ENCODE measurements at regions not wholly inside any gene's neighbourhood (a gene's known extent, or its start where the extent isn't known, plus 50 kb on each side); places are given as distances from the start of the nearest gene placed in this dataset.

DNA sequence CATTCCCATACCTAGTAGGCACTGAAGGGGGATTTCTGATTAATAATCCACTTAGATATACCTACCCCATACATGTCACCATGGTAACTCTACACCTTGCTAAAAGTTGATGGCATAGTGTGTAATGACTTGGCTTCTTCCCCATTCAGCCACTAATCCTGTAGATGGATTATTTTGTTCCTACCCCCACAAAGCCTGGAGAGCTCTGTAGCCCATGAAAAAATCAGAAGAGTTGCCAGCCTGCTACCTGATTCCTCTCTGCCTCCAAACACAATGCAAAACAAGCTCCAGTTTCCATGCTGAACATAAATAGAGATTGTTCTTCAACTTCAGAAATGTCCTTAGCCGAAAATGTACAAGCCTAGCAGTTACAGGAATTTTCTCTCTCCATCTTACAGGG, 98.9 kb upstream of the PFN2 start:
- TF ChIP-seq EZH2 (optimal IDR thresholded peaks at IDR 0.05; ENCODE audit: low read depth, low read length) (no peak), EZH2phosphoT487 (IDR thresholded peaks at IDR 0.05; ENCODE audit: low read length) (no peak)
- TF ChIP-seq, protein P1, sequence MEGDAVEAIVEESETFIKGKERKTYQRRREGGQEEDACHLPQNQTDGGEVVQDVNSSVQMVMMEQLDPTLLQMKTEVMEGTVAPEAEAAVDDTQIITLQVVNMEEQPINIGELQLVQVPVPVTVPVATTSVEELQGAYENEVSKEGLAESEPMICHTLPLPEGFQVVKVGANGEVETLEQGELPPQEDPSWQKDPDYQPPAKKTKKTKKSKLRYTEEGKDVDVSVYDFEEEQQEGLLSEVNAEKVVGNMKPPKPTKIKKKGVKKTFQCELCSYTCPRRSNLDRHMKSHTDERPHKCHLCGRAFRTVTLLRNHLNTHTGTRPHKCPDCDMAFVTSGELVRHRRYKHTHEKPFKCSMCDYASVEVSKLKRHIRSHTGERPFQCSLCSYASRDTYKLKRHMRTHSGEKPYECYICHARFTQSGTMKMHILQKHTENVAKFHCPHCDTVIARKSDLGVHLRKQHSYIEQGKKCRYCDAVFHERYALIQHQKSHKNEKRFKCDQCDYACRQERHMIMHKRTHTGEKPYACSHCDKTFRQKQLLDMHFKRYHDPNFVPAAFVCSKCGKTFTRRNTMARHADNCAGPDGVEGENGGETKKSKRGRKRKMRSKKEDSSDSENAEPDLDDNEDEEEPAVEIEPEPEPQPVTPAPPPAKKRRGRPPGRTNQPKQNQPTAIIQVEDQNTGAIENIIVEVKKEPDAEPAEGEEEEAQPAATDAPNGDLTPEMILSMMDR (IDR thresholded peaks at IDR 0.05; ENCODE audit: low read length): no peak
- H3K4me1 ChIP-seq (ENCODE audit: low read length): peaks cover 7% of the 10 kb centered on the region; the same call in 1 of the 2 replicates
- H3F3A ChIP-seq (ENCODE audit: insufficient read depth, low read length): no peaks in the 10 kb centered on the region
- no peaks in the 10 kb centered on the region for H3K9me2 ChIP-seq (replicated peaks; ENCODE audit: insufficient read depth, low read length)
- H2AFZ ChIP-seq (ENCODE audit: low read length): no peak overlapping the region
- H4K20me1 ChIP-seq (ENCODE audit: insufficient read depth, low read length): no peaks in the 10 kb centered on the region
- no peak overlapping the region for H3K4me3 ChIP-seq (ENCODE audit: low read length)
- H3K9ac ChIP-seq (ENCODE audit: low read length): no peak overlapping the region
- DNase-seq: no peak
- no peaks in the 10 kb centered on the region for H3K36me3 ChIP-seq (replicated peaks; ENCODE audit: insufficient read depth, low read length)
- H3K9me3 ChIP-seq (replicated peaks; ENCODE audit: insufficient read depth, low read length): no peaks in the 10 kb centered on the region
- no peak overlapping the region for H3K27ac ChIP-seq (ENCODE audit: low read length)
- no peaks in the 10 kb centered on the region for H3K27me3 ChIP-seq (replicated peaks; ENCODE audit: insufficient read depth, low read length)
- H3K79me2 ChIP-seq (ENCODE audit: low read length): no peaks in the 10 kb centered on the region
- H3K4me2 ChIP-seq (ENCODE audit: low read depth, low read length): no peak overlapping the region

DNA sequence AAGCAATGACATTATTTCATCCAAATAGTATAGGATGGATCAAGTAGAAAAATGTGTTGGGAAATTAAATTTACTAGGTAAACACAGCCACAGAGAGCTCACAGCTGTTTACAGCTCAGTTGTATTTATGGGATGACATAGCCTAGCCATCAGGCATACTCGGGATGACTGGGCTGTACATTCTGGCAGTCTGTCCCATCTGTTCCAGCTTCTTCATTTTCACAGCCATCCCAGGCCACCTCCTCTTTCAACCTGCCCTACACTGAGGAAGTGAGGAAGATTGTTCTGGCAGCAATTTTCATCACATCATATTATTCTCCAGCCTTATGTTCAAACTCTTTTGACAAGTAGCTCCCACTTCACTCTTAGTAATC, 98.4 kb upstream of the PFN2 start:
- no peak for DNase-seq
- no peaks in the 10 kb centered on the region for H4K20me1 ChIP-seq (ENCODE audit: insufficient read depth, low read length)
- H3F3A ChIP-seq (ENCODE audit: insufficient read depth, low read length): no peaks in the 10 kb centered on the region
- H3K4me1 ChIP-seq (ENCODE audit: low read length): 0 out of 2 replicates have a peak, but pooled peaks cover 4% of the 10 kb centered on the region
- no peaks in the 10 kb centered on the region for H3K36me3 ChIP-seq (replicated peaks; ENCODE audit: insufficient read depth, low read length)
- TF ChIP-seq, protein P1 (IDR thresholded peaks at IDR 0.05; ENCODE audit: low read length): no peak
- TF ChIP-seq EZH2phosphoT487 (IDR thresholded peaks at IDR 0.05; ENCODE audit: low read length): no peak
- no peaks in the 10 kb centered on the region for H3K9me3 ChIP-seq (replicated peaks; ENCODE audit: insufficient read depth, low read length)
- no peaks in the 10 kb centered on the region for H3K9me2 ChIP-seq (replicated peaks; ENCODE audit: insufficient read depth, low read length)
- H3K27ac ChIP-seq (ENCODE audit: low read length): no peak overlapping the region
- no peak overlapping the region for H3K9ac ChIP-seq (ENCODE audit: low read length)
- no peaks in the 10 kb centered on the region for H3K27me3 ChIP-seq (replicated peaks; ENCODE audit: insufficient read depth, low read length)
- H3K4me2 ChIP-seq (ENCODE audit: low read depth, low read length): no peak overlapping the region
- H3K4me3 ChIP-seq (ENCODE audit: low read length): no peak overlapping the region
- no peak overlapping the region for H2AFZ ChIP-seq (ENCODE audit: low read length)
- H3K79me2 ChIP-seq (ENCODE audit: low read length): no peaks in the 10 kb centered on the region

DNA sequence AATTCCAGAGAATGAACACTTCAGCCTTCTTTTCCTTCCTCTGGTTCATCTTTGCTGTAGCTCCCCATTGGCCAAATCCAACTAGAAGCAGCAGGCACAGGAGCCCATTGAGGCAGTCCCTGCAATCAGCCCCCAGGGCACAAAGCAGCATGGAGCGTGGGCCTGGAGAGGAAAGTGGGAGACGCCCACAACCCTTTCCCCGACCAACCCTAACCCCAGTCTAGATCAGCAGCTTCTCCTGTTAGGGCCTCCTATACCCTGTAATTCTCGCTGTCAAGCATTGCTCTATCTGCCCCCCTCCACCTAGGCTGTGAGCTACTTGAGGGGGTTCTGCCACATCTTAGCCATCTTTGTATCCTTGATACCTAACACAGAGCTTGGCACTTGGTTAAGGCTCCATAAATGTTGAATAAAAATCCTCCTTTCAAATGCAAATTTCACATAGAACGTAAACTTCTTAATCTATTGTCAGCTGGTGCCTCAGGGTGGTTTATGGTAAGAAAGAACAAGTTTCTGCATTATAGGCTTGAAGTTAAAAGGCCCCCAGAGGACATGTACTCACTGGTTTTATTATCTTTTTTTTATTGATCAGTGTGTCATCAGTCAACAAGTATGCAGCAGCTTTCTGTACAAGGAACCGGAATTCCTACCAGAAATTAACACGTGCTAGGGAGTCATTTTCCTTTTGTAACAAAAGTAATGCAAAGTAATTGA, 97.9 kb upstream of the PFN2 start:
- no peak overlapping the region for H3K4me2 ChIP-seq (ENCODE audit: low read depth, low read length)
- DNase-seq: no peak
- H3K4me3 ChIP-seq (ENCODE audit: low read length): no peak overlapping the region
- no peak overlapping the region for H3K27ac ChIP-seq (ENCODE audit: low read length)
- H2AFZ ChIP-seq (ENCODE audit: low read length): no peak overlapping the region
- H3K36me3 ChIP-seq (replicated peaks; ENCODE audit: insufficient read depth, low read length): no peaks in the 10 kb centered on the region
- H3K4me1 ChIP-seq (ENCODE audit: low read length): no peaks in the 10 kb centered on the region
- no peaks in the 10 kb centered on the region for H4K20me1 ChIP-seq (ENCODE audit: insufficient read depth, low read length)
- no peaks in the 10 kb centered on the region for H3K27me3 ChIP-seq (replicated peaks; ENCODE audit: insufficient read depth, low read length)
- H3K9me2 ChIP-seq (replicated peaks; ENCODE audit: insufficient read depth, low read length): no peaks in the 10 kb centered on the region
- H3K9ac ChIP-seq (ENCODE audit: low read length): no peak overlapping the region
- H3K9me3 ChIP-seq (replicated peaks; ENCODE audit: insufficient read depth, low read length): no peaks in the 10 kb centered on the region
- TF ChIP-seq EZH2 (optimal IDR thresholded peaks at IDR 0.05; ENCODE audit: low read depth, low read length): no peak
- no peak for TF ChIP-seq EZH2phosphoT487 (IDR thresholded peaks at IDR 0.05; ENCODE audit: low read length)
- TF ChIP-seq, protein P1 (IDR thresholded peaks at IDR 0.05; ENCODE audit: low read length): no peak
- no peaks in the 10 kb centered on the region for H3K79me2 ChIP-seq (ENCODE audit: low read length)
- no peaks in the 10 kb centered on the region for H3F3A ChIP-seq (ENCODE audit: insufficient read depth, low read length)
